Pons (tissue), 1 donor: ENCODE measurements at regions not wholly inside any gene's neighbourhood (a gene's known extent, or its start where the extent isn't known, plus 50 kb on each side); places are given as distances from the start of the nearest gene placed in this dataset.

Experiments
- DNase-seq: peaks from one replicate; pipeline ENCODE4 v3.0.0-alpha.2; 2016; ENCODE audit warnings: low spot score

- no peak for DNase-seq
Observed at GRCh38 chr4:104964410-104965175, 182.1 kb upstream of the TET2 start.

GRCh38 chr4:104966349-104967033 is 180.2 kb upstream of the TET2 start:
- DNase-seq: peak; percentile 80

- peak; percentile 6 for DNase-seq
Observed at GRCh38 chr4:104967034-104967401, 179.7 kb upstream of the TET2 start.

- DNase-seq: no peak
Observed at GRCh38 chr4:104969394-104970082, 177.1 kb upstream of the TET2 start.

GRCh38 chr4:104971462-104971861 is 175.2 kb upstream of the TET2 start:
- DNase-seq: no peak

GRCh38 chr4:104973708-104974107 is 173.0 kb upstream of the TET2 start:
- DNase-seq: no peak

- no peak for DNase-seq
Observed at GRCh38 chr4:104975617-104976016, 171.1 kb upstream of the TET2 start.

- DNase-seq: no peak
Observed at GRCh38 chr4:104976262-104976661, 170.4 kb upstream of the TET2 start.

GRCh38 chr4:104979083-104979760 is 167.5 kb upstream of the TET2 start:
- no peak for DNase-seq

- DNase-seq: no peak
Observed at GRCh38 chr4:104983615-104984179, 163.0 kb upstream of the TET2 start.

GRCh38 chr4:104986306-104986705 is 160.4 kb upstream of the TET2 start:
- DNase-seq: no peak

GRCh38 chr4:104989371-104989770 is 157.3 kb upstream of the TET2 start:
- DNase-seq: no peak

- DNase-seq: no peak
Observed at GRCh38 chr4:105002278-105002677, 144.4 kb upstream of the TET2 start.

- DNase-seq: no peak
Observed at GRCh38 chr4:105014234-105014633, 132.4 kb upstream of the TET2 start.

- DNase-seq: peak; percentile 34
Observed at GRCh38 chr4:105014635-105015034, 132.0 kb upstream of the TET2 start.

GRCh38 chr4:105015750-105016149 is 130.9 kb upstream of the TET2 start:
- no peak for DNase-seq

GRCh38 chr4:105022811-105023667 is 123.6 kb upstream of the TET2 start:
- DNase-seq: no peak

- DNase-seq: no peak
Observed at GRCh38 chr4:105023668-105024055, 123.0 kb upstream of the TET2 start.

GRCh38 chr4:105025263-105026017 is 121.2 kb upstream of the TET2 start:
- DNase-seq: no peak

GRCh38 chr4:105036991-105037390 is 109.7 kb upstream of the TET2 start:
- no peak for DNase-seq
